ENCODE measurements at regions not wholly inside any gene's neighbourhood (a gene's known extent, or its start where the extent isn't known, plus 50 kb on each side); places are given as distances from the start of the nearest gene placed in this dataset.

- TF ChIP-seq POLR2AphosphoS5 (IDR thresholded peaks at IDR 0.05; ENCODE audit: insufficient read depth, low read depth, low read length) (no peak), EZH2 (IDR thresholded peaks at IDR 0.05; ENCODE audit: borderline replicate concordance, low read depth, low read length, severe bottlenecking) (no peak), POLR2A (IDR thresholded peaks at IDR 0.05; ENCODE audit: low read depth, low read length) (no peak), MYC (IDR thresholded peaks at IDR 0.05; ENCODE audit: low read depth, low read length) (no peak)
- TF ChIP-seq, protein P1, sequence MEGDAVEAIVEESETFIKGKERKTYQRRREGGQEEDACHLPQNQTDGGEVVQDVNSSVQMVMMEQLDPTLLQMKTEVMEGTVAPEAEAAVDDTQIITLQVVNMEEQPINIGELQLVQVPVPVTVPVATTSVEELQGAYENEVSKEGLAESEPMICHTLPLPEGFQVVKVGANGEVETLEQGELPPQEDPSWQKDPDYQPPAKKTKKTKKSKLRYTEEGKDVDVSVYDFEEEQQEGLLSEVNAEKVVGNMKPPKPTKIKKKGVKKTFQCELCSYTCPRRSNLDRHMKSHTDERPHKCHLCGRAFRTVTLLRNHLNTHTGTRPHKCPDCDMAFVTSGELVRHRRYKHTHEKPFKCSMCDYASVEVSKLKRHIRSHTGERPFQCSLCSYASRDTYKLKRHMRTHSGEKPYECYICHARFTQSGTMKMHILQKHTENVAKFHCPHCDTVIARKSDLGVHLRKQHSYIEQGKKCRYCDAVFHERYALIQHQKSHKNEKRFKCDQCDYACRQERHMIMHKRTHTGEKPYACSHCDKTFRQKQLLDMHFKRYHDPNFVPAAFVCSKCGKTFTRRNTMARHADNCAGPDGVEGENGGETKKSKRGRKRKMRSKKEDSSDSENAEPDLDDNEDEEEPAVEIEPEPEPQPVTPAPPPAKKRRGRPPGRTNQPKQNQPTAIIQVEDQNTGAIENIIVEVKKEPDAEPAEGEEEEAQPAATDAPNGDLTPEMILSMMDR (IDR thresholded peaks at IDR 0.05; ENCODE audit: extremely low read depth in 1 of 2, insufficient read depth in 1 of 2, low read depth in 1 of 2, low read length in 2 of 2): no peak
- TF ChIP-seq, protein P2, sequence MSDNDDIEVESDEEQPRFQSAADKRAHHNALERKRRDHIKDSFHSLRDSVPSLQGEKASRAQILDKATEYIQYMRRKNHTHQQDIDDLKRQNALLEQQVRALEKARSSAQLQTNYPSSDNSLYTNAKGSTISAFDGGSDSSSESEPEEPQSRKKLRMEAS (IDR thresholded peaks at IDR 0.05; ENCODE audit: insufficient read depth, insufficient read length): no peak
These were observed 979.7 kb upstream of the FAT3 start for GRCh38 chr11:91244912-91245311.

All from endothelial cell of umbilical vein (primary cell).